Bronchial epithelial cell (primary cell): ENCODE measurements at regions not wholly inside any gene's neighbourhood (a gene's known extent, or its start where the extent isn't known, plus 50 kb on each side); places are given as distances from the start of the nearest gene placed in this dataset.

Source experiments
- DNase-seq: peaks from one replicate; pipeline ENCODE4 v3.0.0-alpha.2; 2010; ENCODE audit warnings: low read depth
- FAIRE-seq: peaks from 2 replicates; lab custom pipeline; 2011; peaks lifted over from hg19 to GRCh38; lab: Jason Lieb, UNC
- H3K27me3 ChIP-seq: 2 replicates; pipeline ENCODE4 v1.5.1; 2011; ENCODE audit warnings: low read length; ENCODE audit not compliant: control insufficient read depth, insufficient read depth
- H3K36me3 ChIP-seq: 2 replicates; pipeline ENCODE4 v1.5.1; 2011; ENCODE audit warnings: low read length; ENCODE audit not compliant: control insufficient read depth, insufficient read depth
- H3K4me3 ChIP-seq: 2 replicates; pipeline ENCODE4 v1.5.1; 2011; ENCODE audit warnings: mild to moderate bottlenecking, low read depth, low read length, control low read depth
- CTCF ChIP-seq: IDR thresholded peaks from 2 replicates; pipeline ENCODE4 v1.5.1; 2011; ENCODE audit warnings: mild to moderate bottlenecking, moderate library complexity, low read length, control low read depth, inconsistent platforms; ENCODE audit not compliant: insufficient read depth, severe bottlenecking

DNA sequence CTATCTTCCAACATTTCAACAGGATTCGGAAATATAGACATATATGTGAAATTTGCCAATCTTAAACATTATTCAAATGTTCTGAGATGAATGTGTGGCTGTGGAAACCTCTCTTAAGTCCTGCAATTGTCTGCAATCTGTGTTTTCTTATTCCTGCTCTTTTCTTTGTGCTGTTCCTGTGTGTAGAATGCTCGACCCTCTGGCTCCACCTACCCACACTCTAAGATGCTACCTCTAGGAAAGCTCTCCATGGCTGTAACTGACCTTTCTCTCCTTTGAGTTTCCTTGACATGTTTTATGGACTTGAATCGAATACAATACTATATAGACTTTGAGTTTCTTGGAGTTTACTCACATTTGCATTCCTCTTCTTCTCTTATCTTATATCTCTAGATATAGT, 120.6 kb upstream of the ASTN2 start:
- Histone ChIP-seq H3K27me3 (no peaks in the 10 kb centered on the region), H3K4me3 (no peak overlapping the region), H3K36me3 (no peaks in the 10 kb centered on the region)
- DNase-seq (no peak), FAIRE-seq (no peak)
- TF ChIP-seq CTCF = no peak

- no peak overlapping the region for H3K4me3 ChIP-seq
- no peaks in the 10 kb centered on the region for H3K27me3 ChIP-seq
- TF ChIP-seq CTCF = no peak
- no peaks in the 10 kb centered on the region for H3K36me3 ChIP-seq
- DNase-seq = no peak
- no peak for FAIRE-seq
Measured at GRCh38 chr9:117528225-117528624, 113.4 kb upstream of the ASTN2 start.

- H3K27me3 ChIP-seq = no peaks in the 10 kb centered on the region
- no peak overlapping the region for H3K4me3 ChIP-seq
- DNase-seq = no peak
- FAIRE-seq = no peak
- TF ChIP-seq CTCF = no peak
- no peaks in the 10 kb centered on the region for H3K36me3 ChIP-seq
Measured at GRCh38 chr9:117526674-117527073, 111.8 kb upstream of the ASTN2 start.

GRCh38 chr9:117523531-117524153, 108.8 kb upstream of the ASTN2 start:
- no peak for FAIRE-seq
- Histone ChIP-seq H3K4me3 (no peak overlapping the region), H3K36me3 (no peaks in the 10 kb centered on the region), H3K27me3 (no peaks in the 10 kb centered on the region)
- DNase-seq = no peak
- TF ChIP-seq CTCF = no peak

DNA sequence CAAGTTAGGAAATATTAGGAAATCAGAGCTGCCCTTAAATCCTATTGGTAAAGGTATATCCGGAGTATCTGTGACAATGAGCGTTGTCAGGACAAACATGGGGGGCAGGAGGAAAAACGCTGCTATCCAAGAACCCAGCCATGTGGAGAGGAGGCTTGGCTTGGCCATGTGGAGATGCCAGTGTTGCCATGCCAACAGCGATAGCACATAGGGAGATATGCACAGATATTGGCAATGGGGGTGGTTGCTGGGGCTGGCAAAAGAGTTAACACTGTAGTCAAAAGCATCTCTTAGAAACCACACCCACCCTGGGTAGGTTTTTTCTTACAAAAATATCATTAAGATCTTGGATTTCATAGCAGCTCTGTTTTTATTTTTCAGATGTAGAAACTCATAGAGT, 106.4 kb upstream of the ASTN2 start:
- Histone ChIP-seq H3K36me3 (no peaks in the 10 kb centered on the region), H3K4me3 (no peak overlapping the region), H3K27me3 (no peaks in the 10 kb centered on the region)
- FAIRE-seq (no peak), DNase-seq (no peak)
- TF ChIP-seq CTCF = no peak
